ENCODE measurements at regions not wholly inside any gene's neighbourhood (a gene's known extent, or its start where the extent isn't known, plus 50 kb on each side); places are given as distances from the start of the nearest gene placed in this dataset.

- no peak for DNase-seq (ENCODE audit: low read depth in 1 of 2, low spot score in 1 of 2)
- Histone ChIP-seq H3K27ac (replicated peaks) (no peak overlapping the region), H3K4me3 (replicated peaks; ENCODE audit: insufficient read depth, low read length) (no peak overlapping the region), H3K27me3 (ENCODE audit: insufficient read depth, poor library complexity, severe bottlenecking) (no peaks in the 10 kb centered on the region)
- TF ChIP-seq, protein P1, sequence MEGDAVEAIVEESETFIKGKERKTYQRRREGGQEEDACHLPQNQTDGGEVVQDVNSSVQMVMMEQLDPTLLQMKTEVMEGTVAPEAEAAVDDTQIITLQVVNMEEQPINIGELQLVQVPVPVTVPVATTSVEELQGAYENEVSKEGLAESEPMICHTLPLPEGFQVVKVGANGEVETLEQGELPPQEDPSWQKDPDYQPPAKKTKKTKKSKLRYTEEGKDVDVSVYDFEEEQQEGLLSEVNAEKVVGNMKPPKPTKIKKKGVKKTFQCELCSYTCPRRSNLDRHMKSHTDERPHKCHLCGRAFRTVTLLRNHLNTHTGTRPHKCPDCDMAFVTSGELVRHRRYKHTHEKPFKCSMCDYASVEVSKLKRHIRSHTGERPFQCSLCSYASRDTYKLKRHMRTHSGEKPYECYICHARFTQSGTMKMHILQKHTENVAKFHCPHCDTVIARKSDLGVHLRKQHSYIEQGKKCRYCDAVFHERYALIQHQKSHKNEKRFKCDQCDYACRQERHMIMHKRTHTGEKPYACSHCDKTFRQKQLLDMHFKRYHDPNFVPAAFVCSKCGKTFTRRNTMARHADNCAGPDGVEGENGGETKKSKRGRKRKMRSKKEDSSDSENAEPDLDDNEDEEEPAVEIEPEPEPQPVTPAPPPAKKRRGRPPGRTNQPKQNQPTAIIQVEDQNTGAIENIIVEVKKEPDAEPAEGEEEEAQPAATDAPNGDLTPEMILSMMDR (IDR thresholded peaks at IDR 0.05; ENCODE audit: insufficient read depth, low read length), result no peak
- TF ChIP-seq SPI1 (IDR thresholded peaks at IDR 0.05; ENCODE audit: borderline replicate concordance, low read depth) (no peak), GABPA (IDR thresholded peaks at IDR 0.05; ENCODE audit: low read depth) (no peak), POLR2AphosphoS5 (IDR thresholded peaks at IDR 0.05; ENCODE audit: low read depth) (no peak)
- TF ChIP-seq, protein P2, sequence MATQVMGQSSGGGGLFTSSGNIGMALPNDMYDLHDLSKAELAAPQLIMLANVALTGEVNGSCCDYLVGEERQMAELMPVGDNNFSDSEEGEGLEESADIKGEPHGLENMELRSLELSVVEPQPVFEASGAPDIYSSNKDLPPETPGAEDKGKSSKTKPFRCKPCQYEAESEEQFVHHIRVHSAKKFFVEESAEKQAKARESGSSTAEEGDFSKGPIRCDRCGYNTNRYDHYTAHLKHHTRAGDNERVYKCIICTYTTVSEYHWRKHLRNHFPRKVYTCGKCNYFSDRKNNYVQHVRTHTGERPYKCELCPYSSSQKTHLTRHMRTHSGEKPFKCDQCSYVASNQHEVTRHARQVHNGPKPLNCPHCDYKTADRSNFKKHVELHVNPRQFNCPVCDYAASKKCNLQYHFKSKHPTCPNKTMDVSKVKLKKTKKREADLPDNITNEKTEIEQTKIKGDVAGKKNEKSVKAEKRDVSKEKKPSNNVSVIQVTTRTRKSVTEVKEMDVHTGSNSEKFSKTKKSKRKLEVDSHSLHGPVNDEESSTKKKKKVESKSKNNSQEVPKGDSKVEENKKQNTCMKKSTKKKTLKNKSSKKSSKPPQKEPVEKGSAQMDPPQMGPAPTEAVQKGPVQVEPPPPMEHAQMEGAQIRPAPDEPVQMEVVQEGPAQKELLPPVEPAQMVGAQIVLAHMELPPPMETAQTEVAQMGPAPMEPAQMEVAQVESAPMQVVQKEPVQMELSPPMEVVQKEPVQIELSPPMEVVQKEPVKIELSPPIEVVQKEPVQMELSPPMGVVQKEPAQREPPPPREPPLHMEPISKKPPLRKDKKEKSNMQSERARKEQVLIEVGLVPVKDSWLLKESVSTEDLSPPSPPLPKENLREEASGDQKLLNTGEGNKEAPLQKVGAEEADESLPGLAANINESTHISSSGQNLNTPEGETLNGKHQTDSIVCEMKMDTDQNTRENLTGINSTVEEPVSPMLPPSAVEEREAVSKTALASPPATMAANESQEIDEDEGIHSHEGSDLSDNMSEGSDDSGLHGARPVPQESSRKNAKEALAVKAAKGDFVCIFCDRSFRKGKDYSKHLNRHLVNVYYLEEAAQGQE (IDR thresholded peaks at IDR 0.05; ENCODE audit: insufficient replicate concordance, low read depth), result no peak
Observed at GRCh38 chr2:226142463-226142862, 657.2 kb downstream of the IRS1 start.

GRCh38 chr2:226140594-226140993 is 659.0 kb downstream of the IRS1 start:
- TF ChIP-seq, protein P2 (IDR thresholded peaks at IDR 0.05; ENCODE audit: insufficient replicate concordance, low read depth), result no peak
- TF ChIP-seq, protein P1 (IDR thresholded peaks at IDR 0.05; ENCODE audit: insufficient read depth, low read length), result no peak
- no peak for TF ChIP-seq POLR2AphosphoS5 (IDR thresholded peaks at IDR 0.05; ENCODE audit: low read depth)
- TF ChIP-seq SPI1 (IDR thresholded peaks at IDR 0.05; ENCODE audit: borderline replicate concordance, low read depth), result no peak
- no peak for TF ChIP-seq GABPA (IDR thresholded peaks at IDR 0.05; ENCODE audit: low read depth)
- Histone ChIP-seq H3K4me3 (replicated peaks; ENCODE audit: insufficient read depth, low read length) (no peak overlapping the region), H3K27me3 (ENCODE audit: insufficient read depth, poor library complexity, severe bottlenecking) (no peaks in the 10 kb centered on the region), H3K27ac (replicated peaks) (no peak overlapping the region)
- DNase-seq (ENCODE audit: low read depth in 1 of 2, low spot score in 1 of 2), result no peak

DNA sequence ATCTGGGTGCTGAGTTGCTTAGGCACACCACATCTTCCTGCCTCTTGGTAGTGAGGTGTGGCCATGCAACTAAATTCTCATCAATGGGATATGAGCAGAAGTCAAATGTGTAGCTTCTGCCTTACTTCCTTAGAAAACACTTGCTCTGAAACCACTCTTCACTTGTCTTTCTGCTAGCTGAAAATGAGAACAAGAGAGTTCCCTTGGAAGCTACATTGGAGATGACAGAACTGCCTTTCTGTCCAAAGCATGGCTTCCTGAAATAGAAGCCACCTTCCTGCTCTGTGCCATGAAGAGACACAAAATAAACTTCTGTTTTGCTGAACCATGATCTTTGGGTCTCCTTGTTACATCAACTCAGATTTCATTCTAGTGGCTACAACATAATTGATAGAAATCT is 659.9 kb downstream of the IRS1 start:
- Histone ChIP-seq H3K4me3 (replicated peaks; ENCODE audit: insufficient read depth, low read length) (no peak overlapping the region), H3K27ac (replicated peaks) (peak overlapping the region; percentile 14), H3K27me3 (ENCODE audit: insufficient read depth, poor library complexity, severe bottlenecking) (no peaks in the 10 kb centered on the region)
- DNase-seq (ENCODE audit: low read depth in 1 of 2, low spot score in 1 of 2), result peak in 1 of 2 experiments; percentile 21
- TF ChIP-seq SPI1 (IDR thresholded peaks at IDR 0.05; ENCODE audit: borderline replicate concordance, low read depth) (no peak), POLR2AphosphoS5 (IDR thresholded peaks at IDR 0.05; ENCODE audit: low read depth) (no peak), GABPA (IDR thresholded peaks at IDR 0.05; ENCODE audit: low read depth) (no peak)
- TF ChIP-seq, protein P2 (IDR thresholded peaks at IDR 0.05; ENCODE audit: insufficient replicate concordance, low read depth), result no peak
- TF ChIP-seq, protein P1 (IDR thresholded peaks at IDR 0.05; ENCODE audit: insufficient read depth, low read length), result no peak
